ENCODE measurements at regions not wholly inside any gene's neighbourhood (a gene's known extent, or its start where the extent isn't known, plus 50 kb on each side); places are given as distances from the start of the nearest gene placed in this dataset.

- POLR2A ChIA-PET (ENCODE audit: unreplicated experiment) = no interaction called here
- Histone ChIP-seq H4K91ac (ENCODE audit: insufficient read depth, low read depth, low read length) (no peak overlapping the region), H2BK5ac (ENCODE audit: low read depth, low read length, poor library complexity, severe bottlenecking) (no peak overlapping the region), H2AK5ac (ENCODE audit: low read depth, low read length) (no peak overlapping the region), H2BK20ac (ENCODE audit: low read depth, low read length) (no peak overlapping the region), H3K4me3 (ENCODE audit: insufficient read depth, low read depth, low read length) (no peak overlapping the region), H3K18ac (ENCODE audit: low read depth, low read length) (no peak overlapping the region), H3K9me3 (ENCODE audit: control insufficient read depth, insufficient read depth, low read length) (no peaks in the 10 kb centered on the region), H4K8ac (ENCODE audit: low read depth in 2 of 2, low read length in 2 of 2) (no peak overlapping the region), H3K36me3 (ENCODE audit: control insufficient read depth, insufficient read depth, low read length) (no peaks in the 10 kb centered on the region), H3K79me1 (ENCODE audit: low read depth in 1 of 2, low read length in 2 of 2) (no peaks in the 10 kb centered on the region), H3K27ac (ENCODE audit: insufficient read depth, low read length) (no peak overlapping the region), H2AK9ac (replicated peaks; ENCODE audit: low read depth, low read length, poor library complexity) (no peak overlapping the region), H3K9ac (ENCODE audit: low read depth, low read length) (no peak overlapping the region), H3K23ac (ENCODE audit: low read depth, low read length) (no peak overlapping the region), H3K4ac (ENCODE audit: low read depth, low read length) (no peak overlapping the region), H3K56ac (ENCODE audit: extremely low read depth, insufficient read depth, low read length) (no peak overlapping the region), H3K4me1 (ENCODE audit: control insufficient read depth, insufficient read depth, low read length) (no peaks in the 10 kb centered on the region), H3K14ac (replicated peaks; ENCODE audit: low read depth, low read length) (no peak overlapping the region), H4K5ac (ENCODE audit: low read depth, low read length) (no peak overlapping the region), H3K9me1 (ENCODE audit: insufficient read depth, low read length) (no peaks in the 10 kb centered on the region), H3K27me3 (ENCODE audit: control insufficient read depth, insufficient read depth, low read length) (no peaks in the 10 kb centered on the region), H2AFZ (replicated peaks; ENCODE audit: low read length, poor library complexity) (no peak overlapping the region), H4K20me1 (ENCODE audit: insufficient read depth, low read length) (no peaks in the 10 kb centered on the region), H2BK120ac (ENCODE audit: low read depth, low read length) (no peak overlapping the region), H3K4me2 (ENCODE audit: low read depth, low read length) (no peak overlapping the region), H2BK15ac (ENCODE audit: low read depth, low read length) (no peak overlapping the region)
- intact Hi-C loops (cut with micrococcal nuclease) (no loop called here), dilution Hi-C loops (cut with HindIII; ENCODE audit: low sequenced_read_pairs, unreplicated experiment) (no loop called here), in situ Hi-C loops (cut with MboI; ENCODE audit: low sequenced_read_pairs) (no loop called here)
- ATAC-seq (ENCODE audit: low read depth) (no peak), DNase-seq (no peak)
- WGBS, 2 experiments (ENCODE audit: extremely low coverage in 2 of 2, insufficient read length in 1 of 2) = no CpG with 5 or more reads among the region's 1 CpG
- CTCF ChIA-PET = no interaction called here
- no peak for TF ChIP-seq RCOR1 (IDR thresholded peaks at IDR 0.05; ENCODE audit: insufficient replicate concordance, low read length)
- TF ChIP-seq RAD21 (IDR thresholded peaks at IDR 0.05; ENCODE audit: low read length) = no peak
- no peak for TF ChIP-seq FOS (IDR thresholded peaks at IDR 0.05; ENCODE audit: low read depth, low read length)
- TF ChIP-seq POLR2A (IDR thresholded peaks at IDR 0.05; ENCODE audit: low read depth, low read length) = no peak
- TF ChIP-seq CHD1 (IDR thresholded peaks at IDR 0.05; ENCODE audit: low read depth, low read length) = no peak
- TF ChIP-seq MAFK (IDR thresholded peaks at IDR 0.05; ENCODE audit: low read depth, low read length) = no peak
- TF ChIP-seq CTCF (conservative IDR thresholded peaks at IDR 0.05; ENCODE audit: low read depth, low read length) = no peak
- TF ChIP-seq BHLHE40 (IDR thresholded peaks at IDR 0.05; ENCODE audit: low read depth, low read length) = no peak
- TF ChIP-seq ELK1 (IDR thresholded peaks at IDR 0.05; ENCODE audit: borderline replicate concordance, low read depth, low read length) = no peak
- TF ChIP-seq MAZ (IDR thresholded peaks at IDR 0.05; ENCODE audit: borderline replicate concordance, low read depth, low read length) = no peak
- TF ChIP-seq CEBPB (IDR thresholded peaks at IDR 0.05; ENCODE audit: low read depth, low read length) = no peak
- no peak for TF ChIP-seq SMC3 (IDR thresholded peaks at IDR 0.05; ENCODE audit: low read depth, low read length)
- no peak for TF ChIP-seq USF2 (IDR thresholded peaks at IDR 0.05; ENCODE audit: low read depth, low read length)
- no peak for TF ChIP-seq MXI1 (IDR thresholded peaks at IDR 0.05; ENCODE audit: borderline replicate concordance, low read depth, low read length)
- TF ChIP-seq RFX5 (IDR thresholded peaks at IDR 0.05; ENCODE audit: low read depth, low read length) = no peak
- TF ChIP-seq NFE2L2 (IDR thresholded peaks at IDR 0.05; ENCODE audit: low read depth, low read length) = no peak
- no TSS peak for BruUV-seq (replicated peaks)
These were observed 601.9 kb upstream of the REG3G start for GRCh38 chr2:78423631-78424030.

All from IMR-90 (cell line).